ENCODE measurements at regions not wholly inside any gene's neighbourhood (a gene's known extent, or its start where the extent isn't known, plus 50 kb on each side); places are given as distances from the start of the nearest gene placed in this dataset.

DNA sequence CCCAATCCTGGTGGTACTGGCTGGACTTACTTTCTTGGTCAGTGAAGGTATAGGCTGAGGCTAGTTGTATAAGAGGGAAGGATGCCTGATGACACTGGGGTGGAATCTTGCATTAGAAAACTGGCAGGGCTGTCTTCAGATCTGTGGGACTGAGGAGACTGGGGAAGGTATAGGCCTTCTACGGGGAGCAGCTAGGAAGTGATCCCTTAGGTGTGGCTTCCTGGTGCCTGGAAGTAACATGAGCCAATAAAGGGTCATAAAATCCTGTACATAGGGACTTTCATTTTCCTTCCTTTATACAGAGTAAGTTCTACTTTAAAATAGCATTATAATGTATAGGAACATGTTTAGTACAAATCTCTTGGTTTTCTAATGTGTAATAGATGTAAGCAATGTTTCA is 716.8 kb downstream of the LRFN5 start:
- Histone ChIP-seq H3K4me1 (no peaks in the 10 kb centered on the region), H3K36me3 (no peaks in the 10 kb centered on the region), H3K9me3 (no peaks in the 10 kb centered on the region), H3K4me3 (ENCODE audit: low read depth, low read length) (no peak overlapping the region), H3K27me3 (no peaks in the 10 kb centered on the region)
- DNase-seq, result no peak
- TF ChIP-seq, protein P1, sequence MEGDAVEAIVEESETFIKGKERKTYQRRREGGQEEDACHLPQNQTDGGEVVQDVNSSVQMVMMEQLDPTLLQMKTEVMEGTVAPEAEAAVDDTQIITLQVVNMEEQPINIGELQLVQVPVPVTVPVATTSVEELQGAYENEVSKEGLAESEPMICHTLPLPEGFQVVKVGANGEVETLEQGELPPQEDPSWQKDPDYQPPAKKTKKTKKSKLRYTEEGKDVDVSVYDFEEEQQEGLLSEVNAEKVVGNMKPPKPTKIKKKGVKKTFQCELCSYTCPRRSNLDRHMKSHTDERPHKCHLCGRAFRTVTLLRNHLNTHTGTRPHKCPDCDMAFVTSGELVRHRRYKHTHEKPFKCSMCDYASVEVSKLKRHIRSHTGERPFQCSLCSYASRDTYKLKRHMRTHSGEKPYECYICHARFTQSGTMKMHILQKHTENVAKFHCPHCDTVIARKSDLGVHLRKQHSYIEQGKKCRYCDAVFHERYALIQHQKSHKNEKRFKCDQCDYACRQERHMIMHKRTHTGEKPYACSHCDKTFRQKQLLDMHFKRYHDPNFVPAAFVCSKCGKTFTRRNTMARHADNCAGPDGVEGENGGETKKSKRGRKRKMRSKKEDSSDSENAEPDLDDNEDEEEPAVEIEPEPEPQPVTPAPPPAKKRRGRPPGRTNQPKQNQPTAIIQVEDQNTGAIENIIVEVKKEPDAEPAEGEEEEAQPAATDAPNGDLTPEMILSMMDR (IDR thresholded peaks at IDR 0.05; ENCODE audit: low read depth, low read length), result no peak

DNA sequence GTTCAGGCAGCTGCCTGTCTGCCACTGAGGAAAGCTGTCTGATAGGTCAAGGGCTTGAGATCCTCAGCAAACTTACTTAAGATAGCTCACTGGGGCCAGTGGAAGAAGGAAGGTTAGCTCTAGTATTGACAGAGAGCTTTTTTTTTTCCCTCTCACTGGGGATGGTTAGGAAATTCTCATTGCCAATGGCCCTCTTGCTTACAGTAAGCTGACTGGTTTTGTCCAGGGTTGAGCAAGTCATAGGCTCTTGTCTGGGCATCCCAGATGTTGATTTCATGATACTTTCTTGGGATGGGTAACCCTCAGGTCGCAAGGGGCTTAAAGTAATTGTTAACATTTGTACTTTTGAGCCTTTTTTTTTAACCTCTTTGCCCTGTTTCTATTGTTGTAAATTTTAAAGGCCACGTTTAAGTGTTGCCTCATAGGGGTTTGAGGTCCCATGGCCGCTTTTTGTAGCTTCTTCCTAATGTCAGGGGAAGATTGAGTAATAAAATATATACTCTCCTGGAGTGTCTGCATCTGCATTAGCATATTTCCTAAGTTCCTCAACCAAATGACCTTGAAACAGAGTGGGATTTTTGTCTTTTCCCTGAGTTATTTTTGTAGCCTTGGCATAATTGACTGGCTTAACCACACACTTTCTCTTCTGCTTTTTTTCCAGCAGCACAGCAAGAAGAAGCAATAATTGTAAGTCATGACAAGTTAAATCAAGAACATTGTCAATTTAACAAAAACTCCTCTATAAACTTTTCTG is 716.0 kb downstream of the LRFN5 start:
- Histone ChIP-seq H3K27me3 (no peaks in the 10 kb centered on the region), H3K4me3 (ENCODE audit: low read depth, low read length) (no peak overlapping the region), H3K36me3 (no peaks in the 10 kb centered on the region), H3K9me3 (no peaks in the 10 kb centered on the region; the same call in 1 of the 2 replicates), H3K4me1 (no peaks in the 10 kb centered on the region)
- no peak for DNase-seq
- TF ChIP-seq, protein P1 (IDR thresholded peaks at IDR 0.05; ENCODE audit: low read depth, low read length), result no peak

DNA sequence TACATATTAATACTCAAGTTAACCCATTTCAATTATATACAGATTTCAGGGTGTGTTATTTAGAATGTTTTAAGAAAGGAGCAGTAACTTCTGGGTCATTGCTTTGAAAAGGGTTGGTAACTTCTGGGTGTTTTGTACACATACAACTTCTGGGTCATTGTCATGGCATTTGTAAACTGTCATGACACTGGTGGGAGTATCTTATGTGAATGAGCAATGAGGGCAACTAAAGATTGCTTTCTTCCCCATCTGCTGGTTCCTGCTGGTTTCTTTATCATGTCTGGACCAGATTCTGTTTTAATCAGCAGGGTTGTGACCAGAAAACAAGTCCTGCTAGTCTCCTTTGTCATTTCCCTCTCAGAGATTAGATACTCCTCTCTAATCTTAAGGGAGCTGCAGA is 713.3 kb downstream of the LRFN5 start:
- no peak overlapping the region for H3K4me3 ChIP-seq (ENCODE audit: low read depth, low read length)
- no peak for DNase-seq
- no peaks in the 10 kb centered on the region for H3K36me3 ChIP-seq
- TF ChIP-seq, protein P1 (IDR thresholded peaks at IDR 0.05; ENCODE audit: low read depth, low read length), result no peak
- no peaks in the 10 kb centered on the region for H3K27me3 ChIP-seq
- H3K4me1 ChIP-seq, result no peaks in the 10 kb centered on the region
- no peaks in the 10 kb centered on the region; the same call in 1 of the 2 replicates for H3K9me3 ChIP-seq

DNA sequence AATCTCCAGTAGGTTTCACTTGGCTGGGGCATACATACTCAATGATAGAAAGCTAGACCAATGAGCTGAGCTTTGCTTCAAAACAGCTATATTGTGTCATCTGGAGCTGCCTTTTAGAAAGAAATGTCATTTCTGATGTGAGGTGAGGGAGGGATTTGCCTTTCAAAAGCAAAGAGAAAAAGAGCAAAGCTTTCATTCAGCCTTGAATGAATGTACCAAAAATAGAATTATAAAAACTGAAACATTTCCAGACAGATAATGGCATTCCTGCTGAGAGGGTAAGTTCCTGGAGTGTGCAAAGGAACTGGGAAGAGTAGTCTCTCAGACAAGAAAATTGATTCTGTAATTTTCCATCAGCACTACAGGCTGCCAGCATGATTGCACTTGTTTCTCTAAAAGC is 710.0 kb downstream of the LRFN5 start:
- Histone ChIP-seq H3K36me3 (no peaks in the 10 kb centered on the region), H3K4me3 (ENCODE audit: low read depth, low read length) (no peak overlapping the region), H3K9me3 (no peaks in the 10 kb centered on the region; the same call in 1 of the 2 replicates), H3K27me3 (no peaks in the 10 kb centered on the region), H3K4me1 (no peaks in the 10 kb centered on the region)
- no peak for DNase-seq
- TF ChIP-seq, protein P1 (IDR thresholded peaks at IDR 0.05; ENCODE audit: low read depth, low read length), result no peak

DNA sequence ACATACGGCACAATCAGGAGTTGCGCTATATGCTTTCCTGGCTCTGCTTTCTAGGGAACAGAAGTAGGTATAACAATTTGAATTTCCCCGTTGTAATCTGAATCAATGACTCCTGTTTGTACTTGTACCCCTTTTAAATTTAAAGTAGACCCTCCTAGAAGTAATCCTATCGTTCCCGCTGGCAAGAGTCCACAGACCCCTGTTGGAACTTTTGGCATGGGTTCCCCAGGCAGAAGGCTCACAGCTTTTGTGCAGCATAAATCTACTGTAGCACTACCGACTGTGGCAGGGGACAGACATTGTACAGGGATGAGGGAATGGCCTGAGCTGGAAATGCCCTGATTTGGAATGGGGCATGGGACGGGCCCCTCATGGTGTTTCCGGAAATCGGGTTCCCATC is 705.2 kb downstream of the LRFN5 start:
- no peaks in the 10 kb centered on the region; the same call in 1 of the 2 replicates for H3K9me3 ChIP-seq
- TF ChIP-seq, protein P1 (IDR thresholded peaks at IDR 0.05; ENCODE audit: low read depth, low read length), result no peak
- H3K4me1 ChIP-seq, result no peaks in the 10 kb centered on the region
- no peaks in the 10 kb centered on the region for H3K36me3 ChIP-seq
- DNase-seq, result no peak
- no peaks in the 10 kb centered on the region for H3K27me3 ChIP-seq
- no peak overlapping the region for H3K4me3 ChIP-seq (ENCODE audit: low read depth, low read length)

DNA sequence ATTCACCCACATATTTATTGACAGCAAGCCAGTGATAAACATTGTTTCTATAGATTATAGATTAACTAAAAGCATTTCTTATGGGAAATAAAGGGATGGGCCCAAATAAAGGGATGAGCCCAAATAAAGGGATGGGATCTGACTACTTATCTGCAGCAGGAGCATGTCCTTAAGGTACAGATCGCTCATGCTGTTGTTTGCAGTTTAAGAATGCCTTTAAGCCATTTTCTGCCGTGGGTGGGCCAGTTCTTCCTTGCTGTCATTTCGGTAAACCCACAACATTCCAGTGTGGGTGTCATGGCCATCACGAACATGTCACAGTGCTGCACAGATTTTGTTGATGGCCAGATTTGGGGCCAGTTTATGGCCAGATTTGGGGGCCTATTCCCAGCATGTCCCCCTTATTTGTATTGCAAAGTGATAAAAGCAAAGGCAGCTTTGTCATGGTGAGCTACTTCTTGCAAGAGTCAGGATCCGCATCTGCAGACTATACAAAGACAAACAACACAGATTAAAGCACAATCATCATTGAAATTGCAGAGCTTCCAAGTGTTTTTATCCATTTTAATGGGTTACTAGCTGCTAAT is 700.7 kb downstream of the LRFN5 start:
- Histone ChIP-seq H3K4me3 (ENCODE audit: low read depth, low read length) (no peak overlapping the region), H3K36me3 (no peaks in the 10 kb centered on the region), H3K9me3 (no peaks in the 10 kb centered on the region; the same call in 1 of the 2 replicates), H3K4me1 (no peaks in the 10 kb centered on the region), H3K27me3 (no peaks in the 10 kb centered on the region)
- no peak for DNase-seq
- TF ChIP-seq, protein P1 (IDR thresholded peaks at IDR 0.05; ENCODE audit: low read depth, low read length), result no peak

Data from BE2C (cell line).